A549 (cell line): ENCODE measurements at regions not wholly inside any gene's neighbourhood (a gene's known extent, or its start where the extent isn't known, plus 50 kb on each side); places are given as distances from the start of the nearest gene placed in this dataset.
A peak's percentile ranks its signal among the peaks of the same experiment; 100 is the strongest.

ENCODE experiments used
- ATAC-seq, 2 experiments: fragments of 200-7000 bp in 1 of 2; fragments of >200 bp in 1 of 2; cut with Nextera tagmentation in 1 of 2; cut with Tn5 transposase in 1 of 2; 3 replicates each; pipeline versions ENCODE4 v1.8.0 to v1.9.1; 2018 to 2020; ENCODE audit warnings: mild to moderate bottlenecking in 1 of 2, moderate library complexity in 1 of 2
- CTCF ChIA-PET: fragments of 300-600 bp; sonication (Branson Sonifier 250); formaldehyde crosslinking; extraction: SDS; loops from one replicate; lab custom pipeline; 2021; ENCODE audit warnings: antibody characterized with exemption, inconsistent platforms; lab: Yijun Ruan, JAX
- POLR2A ChIA-PET: fragments of 350-600 bp; formaldehyde crosslinking; extraction: SDS; loops from one replicate; lab custom pipeline; 2021; ENCODE audit warnings: antibody characterized with exemption, inconsistent platforms; lab: Yijun Ruan, JAX
- DNase-seq, 2 experiments: peaks; one replicate each; pipeline versions ENCODE4 v3.0.0 to v3.0.0-alpha.2; 2011 to 2016; ENCODE audit warnings: low read depth in 1 of 2, low spot score in 1 of 2
- FAIRE-seq: peaks from 2 replicates; lab custom pipeline; 2011; peaks lifted over from hg19 to GRCh38; lab: Jason Lieb, UNC
- H3K27ac ChIP-seq, 2 experiments: fragments of >200 bp; sonication (Bioruptor Twin); formaldehyde crosslinking; 3 replicates each; pipeline ENCODE4 v1.5.1; 2016 to 2017
- H3K4me1 ChIP-seq: fragments of >200 bp; sonication (Bioruptor Twin); formaldehyde crosslinking; 3 replicates; pipeline ENCODE4 v1.6.1; 2016
- H3K4me2 ChIP-seq: fragments of >200 bp; sonication (Bioruptor Twin); formaldehyde crosslinking; 3 replicates; pipeline ENCODE4 v1.6.1; 2016
- H3K4me3 ChIP-seq: fragments of >200 bp; sonication (Bioruptor Twin); formaldehyde crosslinking; 3 replicates; pipeline ENCODE4 v1.5.1; 2016
- H3K9me3 ChIP-seq: fragments of >200 bp; sonication (Bioruptor Twin); formaldehyde crosslinking; 3 replicates; pipeline ENCODE4 v1.6.1; 2016
- CBX2 ChIP-seq: fragments of 200-600 bp; sonication (generic); IDR thresholded peaks from 2 replicates; pipeline ENCODE4 v1.6.1; 2016; ENCODE audit warnings: low read depth, mild to moderate bottlenecking, borderline replicate concordance
- CBX8 ChIP-seq: fragments of 200-600 bp; sonication (generic); IDR thresholded peaks from 2 replicates; pipeline ENCODE4 v1.6.1; 2016
- CEBPB ChIP-seq, 2 experiments: fragments of >200 bp in 1 of 2; sonication (Bioruptor Twin) in 1 of 2; formaldehyde crosslinking in 1 of 2; IDR thresholded peaks; 2 replicates each; pipeline ENCODE4 v1.6.1; 2012 to 2016
- CHD2 ChIP-seq: fragments of 150-350 bp; IDR thresholded peaks from 2 replicates; pipeline ENCODE4 v1.6.1; 2014; ENCODE audit warnings: low read length; ENCODE audit not compliant: partially characterized antibody
- EHF ChIP-seq: fragments of 250-450 bp; sonication (Bioruptor Pico); IDR thresholded peaks from 2 replicates; pipeline ENCODE4 v1.5.0; 2020; ENCODE audit warnings: mild to moderate bottlenecking
- FOSB ChIP-seq: fragments of 250-450 bp; sonication (Bioruptor Pico); IDR thresholded peaks from 2 replicates; pipeline ENCODE4 v1.5.0; 2020; ENCODE audit warnings: mild to moderate bottlenecking, moderate library complexity
- FOSL2 ChIP-seq, 2 experiments: fragments of 450-650 bp in 1 of 2; fragments of >200 bp in 1 of 2; sonication (Bioruptor Twin) in 1 of 2; formaldehyde crosslinking; IDR thresholded peaks; 2 replicates each; pipeline versions ENCODE4 v1.5.0 to v1.6.1; 2016 to 2020; ENCODE audit warnings: mild to moderate bottlenecking in 1 of 2, moderate library complexity in 1 of 2
- HDAC2 ChIP-seq: fragments of 200-600 bp; sonication (generic); IDR thresholded peaks from 2 replicates; pipeline ENCODE4 v1.6.1; 2016
- HEYL ChIP-seq: fragments of 250-450 bp; sonication (Bioruptor Pico); IDR thresholded peaks from 2 replicates; pipeline ENCODE4 v1.8.0; 2021; ENCODE audit warnings: mild to moderate bottlenecking, moderate library complexity
- HOXA7 ChIP-seq: fragments of 250-450 bp; sonication (Bioruptor Pico); IDR thresholded peaks from 2 replicates; pipeline ENCODE4 v1.5.0; 2020; ENCODE audit warnings: mild to moderate bottlenecking, moderate library complexity
- HOXB13 ChIP-seq: fragments of 250-450 bp; sonication (Bioruptor Pico); IDR thresholded peaks from 2 replicates; pipeline ENCODE4 v1.5.0; 2020; ENCODE audit warnings: low read depth, mild to moderate bottlenecking, moderate library complexity
- HOXB5 ChIP-seq: fragments of 250-450 bp; sonication (Bioruptor Pico); IDR thresholded peaks from 2 replicates; pipeline ENCODE4 v1.5.0; 2020; ENCODE audit warnings: mild to moderate bottlenecking, moderate library complexity
- JUNB ChIP-seq: fragments of >200 bp; sonication (Bioruptor Twin); formaldehyde crosslinking; IDR thresholded peaks from 2 replicates; pipeline ENCODE4 v1.6.1; 2016
- MAFK ChIP-seq: fragments of 450-650 bp; IDR thresholded peaks from 2 replicates; pipeline ENCODE4 v1.6.1; 2014; ENCODE audit not compliant: partially characterized antibody
- MYC ChIP-seq: IDR thresholded peaks from 2 replicates; pipeline ENCODE4 v1.6.1; 2012; ENCODE audit warnings: mild to moderate bottlenecking, inconsistent platforms, low read length, improper control_type of control experiment, borderline replicate concordance
- NFE2L2 ChIP-seq: fragments of 150-350 bp; conservative IDR thresholded peaks from 2 replicates; pipeline ENCODE4 v1.6.1; 2014; ENCODE audit warnings: low read length
- POLR2A ChIP-seq: IDR thresholded peaks from 2 replicates; pipeline ENCODE4 v1.6.1; 2012; ENCODE audit warnings: mild to moderate bottlenecking, low read length
- RAD21 ChIP-seq, 2 experiments: fragments of >200 bp in 1 of 2; sonication (Bioruptor Twin) in 1 of 2; formaldehyde crosslinking in 1 of 2; IDR thresholded peaks in 1 of 2; conservative IDR thresholded peaks in 1 of 2; 2 replicates in 1 of 2; 3 replicates in 1 of 2; pipeline ENCODE4 v1.6.1; 2012 to 2018; ENCODE audit warnings: inconsistent platforms in 1 of 2
- RARB ChIP-seq: fragments of 250-450 bp; sonication (Bioruptor Pico); IDR thresholded peaks from 2 replicates; pipeline ENCODE4 v1.8.0; 2021; ENCODE audit warnings: mild to moderate bottlenecking, moderate library complexity
- RCOR1 ChIP-seq: fragments of 150-350 bp; IDR thresholded peaks from 2 replicates; pipeline ENCODE4 v1.6.1; 2014; ENCODE audit warnings: antibody characterized with exemption, low read length, low read depth
- RFX5 ChIP-seq: fragments of 450-650 bp; IDR thresholded peaks from 2 replicates; pipeline ENCODE4 v1.7.1; 2014; ENCODE audit warnings: antibody characterized with exemption, mild to moderate bottlenecking, moderate library complexity
- RNF2 ChIP-seq: fragments of 200-600 bp; sonication (generic); IDR thresholded peaks from 2 replicates; pipeline ENCODE4 v1.6.1; 2016; ENCODE audit warnings: low read depth, mild to moderate bottlenecking, antibody characterized with exemption, moderate library complexity, borderline replicate concordance
- SMC3 ChIP-seq: fragments of >200 bp; sonication (Bioruptor Twin); formaldehyde crosslinking; IDR thresholded peaks from 3 replicates; pipeline ENCODE4 v1.6.1; 2018; ENCODE audit warnings: inconsistent platforms
- ZFP36 ChIP-seq: fragments of 450-650 bp; IDR thresholded peaks from 2 replicates; pipeline ENCODE4 v1.6.1; 2014; ENCODE audit warnings: borderline replicate concordance; ENCODE audit not compliant: partially characterized antibody
- WGBS: methylation state at CpG from one replicate; pipeline ENCODE4 v1.1.6; 2017; ENCODE audit errors: missing lambda C conversion rate; 5-methylcytosine and 5-hydroxymethylcytosine counted together
- TF ChIP-seq, protein P1 (sequence below): fragments of >200 bp; sonication (Bioruptor Twin); formaldehyde crosslinking; IDR thresholded peaks from 3 replicates; pipeline ENCODE4 v1.6.1; 2016
- TF ChIP-seq, protein P2 (sequence below): fragments of 250-450 bp; sonication (Bioruptor Pico); IDR thresholded peaks from 2 replicates; pipeline ENCODE4 v1.5.0; 2021; ENCODE audit warnings: mild to moderate bottlenecking, moderate library complexity, borderline replicate concordance
- TF ChIP-seq, protein P3 (sequence below): fragments of 200-600 bp; sonication (generic); IDR thresholded peaks from 2 replicates; pipeline ENCODE4 v1.6.1; 2016; ENCODE audit warnings: antibody characterized with exemption, mild to moderate bottlenecking, moderate library complexity
- TF ChIP-seq, protein P4 (sequence below): IDR thresholded peaks from 2 replicates; pipeline ENCODE4 v1.6.1; 2012; ENCODE audit warnings: low read depth, borderline replicate concordance
- TF ChIP-seq, protein P5 (sequence below): fragments of 150-350 bp; IDR thresholded peaks from 2 replicates; pipeline ENCODE4 v1.6.1; 2014; ENCODE audit warnings: low read depth, mild to moderate bottlenecking, low read length

DNA sequence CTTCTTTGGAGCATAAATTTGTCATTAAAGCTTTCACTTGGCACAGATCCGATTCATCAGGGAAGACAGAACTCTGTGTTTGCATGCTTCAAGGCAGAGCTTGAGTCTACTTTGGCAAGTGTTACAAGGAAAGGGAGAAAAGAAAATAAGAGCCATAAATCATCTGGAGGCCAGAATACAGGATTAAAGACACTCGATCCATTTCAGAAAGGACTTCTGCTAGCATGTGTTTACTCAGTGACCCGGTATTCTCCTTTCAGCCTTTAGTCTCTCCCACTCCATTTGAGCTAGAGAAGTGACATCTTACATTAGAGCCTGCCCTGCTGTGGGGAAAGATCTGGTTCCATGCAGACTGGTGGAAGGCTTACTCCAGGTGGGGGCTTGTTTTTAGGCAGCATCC lies 306.4 kb downstream of the KLF5 start:
- Histone ChIP-seq H3K4me3 (peak overlapping the region; percentile 14; the same call in 2 of the 3 replicates), H3K9me3 (no peaks in the 10 kb centered on the region), H3K4me1 (peaks cover 42% of the 10 kb centered on the region), H3K4me2 (peak overlapping the region; percentile 80), H3K27ac (peak overlapping the region; percentile 74 to 84)
- WGBS = 5% methylated on average over 3 of the region's 3 CpGs
- POLR2A ChIA-PET = no interaction called here
- ATAC-seq = peak; percentile 76 to 86
- CTCF ChIA-PET = no interaction called here
- DNase-seq = peak; percentile 15 to 71
- TF ChIP-seq RFX5 (no peak), RNF2 (no peak), CBX2 (no peak), FOSB (CRISPR knock-in tag) (no peak), HOXB13 (CRISPR knock-in tag) (no peak), HOXA7 (CRISPR knock-in tag) (no peak), RAD21 (conservative IDR thresholded peaks at IDR 0.05 in 1 of 2, IDR thresholded peaks at IDR 0.05 in 1 of 2) (no peak), RARB (CRISPR knock-in tag) (no peak), MAFK (no peak), MYC (no peak), NFE2L2 (no peak), HOXB5 (CRISPR knock-in tag) (no peak), POLR2A (no peak), SMC3 (no peak), CEBPB (IDR thresholded peaks at IDR 0.05) (no peak), RCOR1 (no peak), CHD2 (no peak)
- TF ChIP-seq, protein P1, sequence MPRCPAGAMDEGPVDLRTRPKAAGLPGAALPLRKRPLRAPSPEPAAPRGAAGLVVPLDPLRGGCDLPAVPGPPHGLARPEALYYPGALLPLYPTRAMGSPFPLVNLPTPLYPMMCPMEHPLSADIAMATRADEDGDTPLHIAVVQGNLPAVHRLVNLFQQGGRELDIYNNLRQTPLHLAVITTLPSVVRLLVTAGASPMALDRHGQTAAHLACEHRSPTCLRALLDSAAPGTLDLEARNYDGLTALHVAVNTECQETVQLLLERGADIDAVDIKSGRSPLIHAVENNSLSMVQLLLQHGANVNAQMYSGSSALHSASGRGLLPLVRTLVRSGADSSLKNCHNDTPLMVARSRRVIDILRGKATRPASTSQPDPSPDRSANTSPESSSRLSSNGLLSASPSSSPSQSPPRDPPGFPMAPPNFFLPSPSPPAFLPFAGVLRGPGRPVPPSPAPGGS = no peak
- TF ChIP-seq, protein P2, sequence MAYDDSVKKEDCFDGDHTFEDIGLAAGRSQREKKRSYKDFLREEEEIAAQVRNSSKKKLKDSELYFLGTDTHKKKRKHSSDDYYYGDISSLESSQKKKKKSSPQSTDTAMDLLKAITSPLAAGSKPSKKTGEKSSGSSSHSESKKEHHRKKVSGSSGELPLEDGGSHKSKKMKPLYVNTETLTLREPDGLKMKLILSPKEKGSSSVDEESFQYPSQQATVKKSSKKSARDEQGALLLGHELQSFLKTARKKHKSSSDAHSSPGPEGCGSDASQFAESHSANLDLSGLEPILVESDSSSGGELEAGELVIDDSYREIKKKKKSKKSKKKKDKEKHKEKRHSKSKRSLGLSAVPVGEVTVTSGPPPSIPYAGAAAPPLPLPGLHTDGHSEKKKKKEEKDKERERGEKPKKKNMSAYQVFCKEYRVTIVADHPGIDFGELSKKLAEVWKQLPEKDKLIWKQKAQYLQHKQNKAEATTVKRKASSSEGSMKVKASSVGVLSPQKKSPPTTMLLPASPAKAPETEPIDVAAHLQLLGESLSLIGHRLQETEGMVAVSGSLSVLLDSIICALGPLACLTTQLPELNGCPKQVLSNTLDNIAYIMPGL (CRISPR knock-in tag) = no peak
- FAIRE-seq = no peak

DNA sequence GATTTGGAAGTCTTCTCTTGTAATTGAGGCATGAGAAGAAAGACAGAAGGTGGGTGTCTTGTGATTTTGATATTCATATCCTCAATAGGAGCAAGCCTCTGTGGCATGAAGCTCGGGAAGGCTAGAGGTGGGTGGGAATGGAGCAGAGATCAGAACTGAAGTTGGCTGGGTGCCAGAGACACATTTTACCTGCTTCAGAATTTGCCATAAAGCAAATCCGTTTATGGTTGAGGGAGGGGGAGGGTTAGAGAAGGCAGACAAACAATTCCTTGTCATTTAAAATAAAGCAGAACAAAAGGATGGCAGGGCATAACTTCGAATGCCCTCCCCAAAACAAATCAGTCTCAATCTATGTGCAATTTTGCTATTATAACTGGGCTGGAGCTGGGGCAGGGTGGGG lies 305.9 kb downstream of the KLF5 start:
- Histone ChIP-seq H3K4me1 (peaks cover 42% of the 10 kb centered on the region), H3K27ac (peak overlapping the region; percentile 74 to 84), H3K4me2 (peak overlapping the region; percentile 80), H3K9me3 (no peaks in the 10 kb centered on the region), H3K4me3 (no peak overlapping the region)
- no peak for FAIRE-seq
- 19% methylated on average over 3 of the region's 3 CpGs for WGBS
- ChIA-PET POLR2A (no interaction called here), CTCF (no interaction called here)
- ATAC-seq = no peak
- peak in 1 of 2 experiments; percentile 1 for DNase-seq
- no peak for TF ChIP-seq HDAC2
- TF ChIP-seq FOSL2 (IDR thresholded peaks at IDR 0.05) = no peak
- TF ChIP-seq FOSL2 (CRISPR knock-in tag; IDR thresholded peaks at IDR 0.05) = no peak
- no peak for TF ChIP-seq JUNB
- TF ChIP-seq, protein P3, sequence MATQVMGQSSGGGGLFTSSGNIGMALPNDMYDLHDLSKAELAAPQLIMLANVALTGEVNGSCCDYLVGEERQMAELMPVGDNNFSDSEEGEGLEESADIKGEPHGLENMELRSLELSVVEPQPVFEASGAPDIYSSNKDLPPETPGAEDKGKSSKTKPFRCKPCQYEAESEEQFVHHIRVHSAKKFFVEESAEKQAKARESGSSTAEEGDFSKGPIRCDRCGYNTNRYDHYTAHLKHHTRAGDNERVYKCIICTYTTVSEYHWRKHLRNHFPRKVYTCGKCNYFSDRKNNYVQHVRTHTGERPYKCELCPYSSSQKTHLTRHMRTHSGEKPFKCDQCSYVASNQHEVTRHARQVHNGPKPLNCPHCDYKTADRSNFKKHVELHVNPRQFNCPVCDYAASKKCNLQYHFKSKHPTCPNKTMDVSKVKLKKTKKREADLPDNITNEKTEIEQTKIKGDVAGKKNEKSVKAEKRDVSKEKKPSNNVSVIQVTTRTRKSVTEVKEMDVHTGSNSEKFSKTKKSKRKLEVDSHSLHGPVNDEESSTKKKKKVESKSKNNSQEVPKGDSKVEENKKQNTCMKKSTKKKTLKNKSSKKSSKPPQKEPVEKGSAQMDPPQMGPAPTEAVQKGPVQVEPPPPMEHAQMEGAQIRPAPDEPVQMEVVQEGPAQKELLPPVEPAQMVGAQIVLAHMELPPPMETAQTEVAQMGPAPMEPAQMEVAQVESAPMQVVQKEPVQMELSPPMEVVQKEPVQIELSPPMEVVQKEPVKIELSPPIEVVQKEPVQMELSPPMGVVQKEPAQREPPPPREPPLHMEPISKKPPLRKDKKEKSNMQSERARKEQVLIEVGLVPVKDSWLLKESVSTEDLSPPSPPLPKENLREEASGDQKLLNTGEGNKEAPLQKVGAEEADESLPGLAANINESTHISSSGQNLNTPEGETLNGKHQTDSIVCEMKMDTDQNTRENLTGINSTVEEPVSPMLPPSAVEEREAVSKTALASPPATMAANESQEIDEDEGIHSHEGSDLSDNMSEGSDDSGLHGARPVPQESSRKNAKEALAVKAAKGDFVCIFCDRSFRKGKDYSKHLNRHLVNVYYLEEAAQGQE = no peak
- TF ChIP-seq ZFP36 = no peak
- TF ChIP-seq, protein P4, sequence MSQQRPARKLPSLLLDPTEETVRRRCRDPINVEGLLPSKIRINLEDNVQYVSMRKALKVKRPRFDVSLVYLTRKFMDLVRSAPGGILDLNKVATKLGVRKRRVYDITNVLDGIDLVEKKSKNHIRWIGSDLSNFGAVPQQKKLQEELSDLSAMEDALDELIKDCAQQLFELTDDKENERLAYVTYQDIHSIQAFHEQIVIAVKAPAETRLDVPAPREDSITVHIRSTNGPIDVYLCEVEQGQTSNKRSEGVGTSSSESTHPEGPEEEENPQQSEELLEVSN = no peak
- no peak for TF ChIP-seq CBX8
- TF ChIP-seq, protein P5, sequence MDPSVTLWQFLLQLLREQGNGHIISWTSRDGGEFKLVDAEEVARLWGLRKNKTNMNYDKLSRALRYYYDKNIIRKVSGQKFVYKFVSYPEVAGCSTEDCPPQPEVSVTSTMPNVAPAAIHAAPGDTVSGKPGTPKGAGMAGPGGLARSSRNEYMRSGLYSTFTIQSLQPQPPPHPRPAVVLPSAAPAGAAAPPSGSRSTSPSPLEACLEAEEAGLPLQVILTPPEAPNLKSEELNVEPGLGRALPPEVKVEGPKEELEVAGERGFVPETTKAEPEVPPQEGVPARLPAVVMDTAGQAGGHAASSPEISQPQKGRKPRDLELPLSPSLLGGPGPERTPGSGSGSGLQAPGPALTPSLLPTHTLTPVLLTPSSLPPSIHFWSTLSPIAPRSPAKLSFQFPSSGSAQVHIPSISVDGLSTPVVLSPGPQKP = no peak
- no peak for TF ChIP-seq NFE2L2
- TF ChIP-seq HEYL = no peak
- TF ChIP-seq, protein P2 (CRISPR knock-in tag) = no peak
- TF ChIP-seq HOXB5 (CRISPR knock-in tag) = no peak
- no peak for TF ChIP-seq EHF (CRISPR knock-in tag)
